Endothelial cell of umbilical vein (primary cell): ENCODE measurements at regions not wholly inside any gene's neighbourhood (a gene's known extent, or its start where the extent isn't known, plus 50 kb on each side); places are given as distances from the start of the nearest gene placed in this dataset.

ENCODE experiments used
- BruUV-seq: library from RNA; stranded (reverse); fragments of 400-500 nt; replicated peaks from 2 replicates; lab custom pipeline; 2021; lab: Mats Ljungman, UMichigan
- CTCF ChIA-PET: fragments of 300-600, 350-600 bp; sonication (Branson Sonifier 250); formaldehyde crosslinking; loops from one replicate; lab custom pipeline; 2021; ENCODE audit warnings: antibody characterized with exemption, inconsistent platforms; lab: Charles Lee
- POLR2A ChIA-PET: fragments of 300-600, 350-600 bp; sonication (Branson Sonifier 250); formaldehyde crosslinking; loops from one replicate; lab custom pipeline; 2021; ENCODE audit warnings: antibody characterized with exemption, inconsistent platforms; lab: Charles Lee
- DNase-seq: peaks from one replicate; pipeline ENCODE4 v3.0.0-alpha.2; 2011; ENCODE audit warnings: low read depth, low spot score
- FAIRE-seq: peaks from 2 replicates; lab custom pipeline; 2011; peaks lifted over from hg19 to GRCh38; lab: Jason Lieb, UNC
- H2AFZ ChIP-seq: 2 replicates; pipeline ENCODE4 v1.6.0; 2012; ENCODE audit warnings: low read depth, low read length, control low read depth, inconsistent platforms
- H3K27ac ChIP-seq: 2 replicates; pipeline ENCODE4 v1.5.1; 2011; ENCODE audit warnings: low read depth, mild to moderate bottlenecking, control low read depth, low read length, moderate library complexity; ENCODE audit not compliant: insufficient read depth
- H3K27me3 ChIP-seq, 2 experiments: 2 replicates each; pipeline versions ENCODE4 v1.6.0 to v1.6.1; 2011; ENCODE audit warnings: low read length in 2 of 2, mixed read lengths in 1 of 2; ENCODE audit not compliant: control insufficient read depth in 2 of 2, insufficient read depth in 2 of 2
- H3K36me3 ChIP-seq, 2 experiments: 2 replicates in 1 of 2; 3 replicates in 1 of 2; pipeline ENCODE4 v1.5.1; 2011; ENCODE audit warnings: low read length in 2 of 2, mild to moderate bottlenecking in 1 of 2, moderate library complexity in 1 of 2; ENCODE audit not compliant: control insufficient read depth in 2 of 2, insufficient read depth in 2 of 2; ENCODE audit errors: extremely low read depth in 1 of 2
- H3K4me1 ChIP-seq: 3 replicates; pipeline ENCODE4 v1.5.1; 2011; ENCODE audit warnings: mild to moderate bottlenecking, low read length; ENCODE audit not compliant: control insufficient read depth, insufficient read depth; ENCODE audit errors: extremely low read depth
- H3K4me2 ChIP-seq: 2 replicates; pipeline ENCODE4 v1.6.1; 2011; ENCODE audit warnings: low read length, control low read depth, mixed read lengths; ENCODE audit not compliant: insufficient read depth
- H3K4me3 ChIP-seq, 3 experiments: fragments of 200-600 bp in 1 of 3; sonication (generic), shearing (Covaris generic) in 1 of 3; replicated peaks in 1 of 3; 2 replicates each; pipeline ENCODE4 v1.5.1; 2011 to 2016; ENCODE audit warnings: control low read depth in 3 of 3, low read length in 3 of 3, mild to moderate bottlenecking in 2 of 3, inconsistent platforms in 1 of 3, low read depth in 1 of 3, moderate library complexity in 1 of 3; ENCODE audit not compliant: insufficient read depth in 1 of 3
- H3K79me2 ChIP-seq: 2 replicates; pipeline ENCODE4 v1.6.0; 2012; ENCODE audit warnings: low read length, inconsistent platforms; ENCODE audit not compliant: control insufficient read depth, insufficient read depth
- H3K9ac ChIP-seq: replicated peaks from 2 replicates; pipeline ENCODE3; 2011; ENCODE audit warnings: low read length, control low read depth; ENCODE audit not compliant: insufficient read depth; ENCODE audit errors: extremely low read depth
- H3K9me1 ChIP-seq: replicated peaks from 3 replicates; pipeline ENCODE4 v1.6.0; 2011; ENCODE audit warnings: mild to moderate bottlenecking, low read length; ENCODE audit not compliant: control insufficient read depth, insufficient read depth; ENCODE audit errors: extremely low read depth
- H3K9me3 ChIP-seq: replicated peaks from 2 replicates; pipeline ENCODE4 v1.5.1; 2012; ENCODE audit warnings: low read length, inconsistent platforms; ENCODE audit not compliant: control insufficient read depth, insufficient read depth
- H4K20me1 ChIP-seq: replicated peaks from 2 replicates; pipeline ENCODE3; 2011; ENCODE audit warnings: mild to moderate bottlenecking, low read length; ENCODE audit not compliant: control insufficient read depth, insufficient read depth; ENCODE audit errors: extremely low read depth
- EZH2 ChIP-seq: IDR thresholded peaks from 2 replicates; pipeline ENCODE4 v1.6.1; 2012; ENCODE audit warnings: borderline replicate concordance, low read depth, mild to moderate bottlenecking, moderate library complexity, low read length, inconsistent platforms; ENCODE audit not compliant: severe bottlenecking
- FOS ChIP-seq: IDR thresholded peaks from 2 replicates; pipeline ENCODE4 v1.6.1; 2011; ENCODE audit warnings: mild to moderate bottlenecking, low read length, moderate library complexity, borderline replicate concordance; ENCODE audit not compliant: insufficient read depth
- GATA2 ChIP-seq: IDR thresholded peaks from 2 replicates; pipeline ENCODE4 v1.7.0; 2011; ENCODE audit warnings: low read depth, mild to moderate bottlenecking, moderate library complexity, mixed read lengths, low read length; ENCODE audit not compliant: insufficient read length, insufficient read depth
- JUN ChIP-seq: IDR thresholded peaks from 2 replicates; pipeline ENCODE4 v1.6.1; 2011; ENCODE audit warnings: borderline replicate concordance, low read depth; ENCODE audit not compliant: insufficient read length, insufficient read depth
- MYC ChIP-seq: IDR thresholded peaks from one replicate; pipeline ENCODE4 v1.6.1; 2011; ENCODE audit warnings: mild to moderate bottlenecking, low read depth, low read length
- POLR2A ChIP-seq: IDR thresholded peaks from 2 replicates; pipeline ENCODE4 v1.6.1; 2012; ENCODE audit warnings: low read depth, mild to moderate bottlenecking, control low read depth, low read length
- POLR2AphosphoS5 ChIP-seq: IDR thresholded peaks from 2 replicates; pipeline ENCODE4 v1.6.1; 2012; ENCODE audit warnings: low read depth, mild to moderate bottlenecking, control low read depth, low read length, moderate library complexity; ENCODE audit not compliant: insufficient read depth
- dilution Hi-C: fragments of 300-500 bp; cut with MboI; formaldehyde crosslinking; loops from one replicate; pipeline ENCODE4 v1.15.0; 2019; ENCODE audit warnings: low sequenced_read_pairs; ENCODE audit not compliant: extremely low pct_ligation_motif_present
- intact Hi-C: fragments of 100-400 bp; cut with micrococcal nuclease; formaldehyde crosslinking; loops from one replicate; pipeline ENCODE4 v1.10.0; 2022
- TF ChIP-seq, protein P1 (sequence below): IDR thresholded peaks from 2 replicates; pipeline ENCODE4 v1.6.1; 2011; ENCODE audit not compliant: insufficient read depth, insufficient read length
- TF ChIP-seq, protein P2 (sequence below), 2 donors: IDR thresholded peaks; 1 replicate in 1 of 2; 2 replicates in 1 of 2; pipeline ENCODE4 v1.5.1; 2011; ENCODE audit warnings: low read length in 2 of 2, mild to moderate bottlenecking in 2 of 2, moderate library complexity in 2 of 2, control low read depth in 1 of 2, inconsistent platforms in 1 of 2, low read depth in 1 of 2; ENCODE audit not compliant: insufficient read depth in 1 of 2; ENCODE audit errors: extremely low read depth in 1 of 2

DNA sequence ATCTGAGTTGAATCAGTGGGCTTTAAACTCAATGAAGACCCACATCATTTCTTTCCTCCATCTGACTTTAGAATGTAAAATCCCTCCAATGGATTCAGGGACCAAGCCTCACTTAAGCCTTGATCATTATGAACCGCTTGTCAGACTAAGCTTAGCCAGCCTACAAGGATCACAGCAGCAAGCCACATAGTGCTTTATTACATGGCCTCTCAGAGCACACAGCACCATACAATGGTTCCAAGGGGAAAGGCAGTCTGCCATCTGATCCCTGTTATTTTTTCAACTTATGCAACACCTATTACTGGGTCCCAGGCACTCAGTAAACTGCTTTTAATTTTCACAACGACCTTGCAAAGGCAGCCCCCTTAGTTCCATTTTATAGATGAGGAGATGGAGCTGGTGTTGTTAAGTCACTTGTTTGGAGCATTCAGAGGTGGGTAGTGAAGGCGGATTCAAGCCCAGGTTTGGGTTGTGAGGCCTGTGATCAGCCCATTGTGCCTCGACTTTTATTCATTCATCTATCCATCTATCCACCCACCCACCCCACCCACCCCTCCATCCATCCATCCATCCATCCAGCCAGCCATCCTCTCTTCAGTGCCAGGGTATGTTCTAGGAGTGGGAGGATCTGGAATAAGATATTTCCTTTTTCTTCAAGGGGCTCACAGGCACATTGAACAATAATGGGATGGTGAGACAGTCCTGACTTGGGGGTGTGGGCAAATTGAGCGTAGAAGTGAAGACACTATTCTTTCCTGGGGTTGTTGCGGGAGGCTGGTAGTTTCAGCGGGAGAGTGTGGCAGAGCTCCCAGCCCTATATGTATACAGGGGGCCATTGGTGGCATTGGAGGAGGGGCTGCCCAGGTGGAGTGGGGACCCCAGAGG lies 141.2 kb downstream of the MYCN start:
- TF ChIP-seq, protein P1, sequence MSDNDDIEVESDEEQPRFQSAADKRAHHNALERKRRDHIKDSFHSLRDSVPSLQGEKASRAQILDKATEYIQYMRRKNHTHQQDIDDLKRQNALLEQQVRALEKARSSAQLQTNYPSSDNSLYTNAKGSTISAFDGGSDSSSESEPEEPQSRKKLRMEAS: no peak
- TF ChIP-seq FOS (no peak), POLR2A (no peak), POLR2AphosphoS5 (no peak), JUN (no peak), EZH2 (no peak), GATA2 (no peak), MYC (no peak)
- TF ChIP-seq, protein P2, sequence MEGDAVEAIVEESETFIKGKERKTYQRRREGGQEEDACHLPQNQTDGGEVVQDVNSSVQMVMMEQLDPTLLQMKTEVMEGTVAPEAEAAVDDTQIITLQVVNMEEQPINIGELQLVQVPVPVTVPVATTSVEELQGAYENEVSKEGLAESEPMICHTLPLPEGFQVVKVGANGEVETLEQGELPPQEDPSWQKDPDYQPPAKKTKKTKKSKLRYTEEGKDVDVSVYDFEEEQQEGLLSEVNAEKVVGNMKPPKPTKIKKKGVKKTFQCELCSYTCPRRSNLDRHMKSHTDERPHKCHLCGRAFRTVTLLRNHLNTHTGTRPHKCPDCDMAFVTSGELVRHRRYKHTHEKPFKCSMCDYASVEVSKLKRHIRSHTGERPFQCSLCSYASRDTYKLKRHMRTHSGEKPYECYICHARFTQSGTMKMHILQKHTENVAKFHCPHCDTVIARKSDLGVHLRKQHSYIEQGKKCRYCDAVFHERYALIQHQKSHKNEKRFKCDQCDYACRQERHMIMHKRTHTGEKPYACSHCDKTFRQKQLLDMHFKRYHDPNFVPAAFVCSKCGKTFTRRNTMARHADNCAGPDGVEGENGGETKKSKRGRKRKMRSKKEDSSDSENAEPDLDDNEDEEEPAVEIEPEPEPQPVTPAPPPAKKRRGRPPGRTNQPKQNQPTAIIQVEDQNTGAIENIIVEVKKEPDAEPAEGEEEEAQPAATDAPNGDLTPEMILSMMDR (IDR thresholded peaks at IDR 0.05; ENCODE audit: extremely low read depth in 1 of 2, insufficient read depth in 1 of 2, low read depth in 1 of 2, low read length in 2 of 2): no peak
- POLR2A ChIA-PET: no interaction called here
- dilution Hi-C loops: no loop called here
- Histone ChIP-seq H2AFZ (no peak overlapping the region), H4K20me1 (no peaks in the 10 kb centered on the region), H3K4me1 (no peaks in the 10 kb centered on the region), H3K9me3 (peaks cover 2% of the 10 kb centered on the region), H3K9ac (no peak overlapping the region), H3K4me2 (no peak overlapping the region), H3K27me3 (no peaks in the 10 kb centered on the region), H3K27ac (no peak overlapping the region), H3K4me3 (no peak overlapping the region), H3K9me1 (no peaks in the 10 kb centered on the region), H3K36me3 (no peaks in the 10 kb centered on the region), H3K79me2 (no peaks in the 10 kb centered on the region)
- no TSS peak for BruUV-seq
- DNase-seq (no peak), FAIRE-seq (no peak)
- intact Hi-C loops: no loop called here
- CTCF ChIA-PET: no interaction called here
